Inferior parietal cortex (tissue), 1 donor: ENCODE measurements at regions not wholly inside any gene's neighbourhood (a gene's known extent, or its start where the extent isn't known, plus 50 kb on each side); places are given as distances from the start of the nearest gene placed in this dataset.

Source experiments
- DNase-seq: peaks from one replicate; pipeline ENCODE4 v3.0.0-alpha.2; 2016; ENCODE audit errors: extremely low spot score

DNA sequence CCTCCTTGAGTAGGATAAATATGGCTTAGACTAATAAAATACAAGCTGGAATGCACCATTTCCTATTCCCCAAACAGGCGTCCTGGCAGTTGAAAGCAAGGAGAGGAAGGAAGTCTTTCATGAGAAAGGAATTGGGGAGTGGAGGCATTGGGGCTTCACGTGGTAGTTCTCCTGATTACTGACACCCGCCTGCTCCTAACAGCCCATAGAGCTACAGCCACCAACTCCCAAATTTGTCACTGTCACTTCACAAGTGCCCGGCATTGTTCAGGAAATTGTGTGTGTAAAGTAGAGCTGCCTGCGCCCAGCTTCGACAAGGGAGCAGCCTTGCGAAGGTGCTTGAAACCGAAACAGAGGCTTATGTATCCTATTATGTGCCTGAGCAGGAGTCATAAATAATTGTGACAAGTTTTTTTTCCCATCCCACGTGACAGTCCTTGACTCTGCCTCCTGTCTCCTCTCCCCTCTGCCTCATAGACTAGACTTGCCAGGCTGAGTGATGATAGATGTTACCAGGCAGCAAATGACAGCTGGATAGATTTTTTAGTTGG lies 301.7 kb upstream of the ZFP64 start:
- DNase-seq = no peak

GRCh38 chr20:52490711-52491430 lies 299.3 kb upstream of the ZFP64 start:
- DNase-seq = no peak

DNA sequence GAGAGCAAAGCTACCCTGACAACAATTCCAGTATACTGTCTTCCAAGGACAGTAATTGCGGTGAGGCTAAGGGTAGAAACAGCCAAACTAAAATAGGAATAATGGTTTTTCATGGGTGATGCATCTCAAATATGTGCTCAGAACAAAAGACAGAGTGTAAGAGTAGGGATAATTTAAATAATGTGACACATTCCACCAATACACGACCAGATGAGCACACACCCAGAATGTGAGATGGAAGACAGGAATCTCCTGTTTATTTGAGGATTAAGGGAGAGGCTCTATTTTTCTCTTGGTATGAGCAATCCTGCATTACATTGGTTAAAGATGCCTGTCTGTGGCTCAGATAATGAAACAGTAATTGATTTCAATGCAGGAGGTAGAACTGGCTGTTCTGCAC lies 292.9 kb upstream of the ZFP64 start:
- no peak for DNase-seq

GRCh38 chr20:52483382-52483781 lies 291.8 kb upstream of the ZFP64 start:
- no peak for DNase-seq

- DNase-seq = no peak
Observed at GRCh38 chr20:52482044-52482443, 290.5 kb upstream of the ZFP64 start.

DNA sequence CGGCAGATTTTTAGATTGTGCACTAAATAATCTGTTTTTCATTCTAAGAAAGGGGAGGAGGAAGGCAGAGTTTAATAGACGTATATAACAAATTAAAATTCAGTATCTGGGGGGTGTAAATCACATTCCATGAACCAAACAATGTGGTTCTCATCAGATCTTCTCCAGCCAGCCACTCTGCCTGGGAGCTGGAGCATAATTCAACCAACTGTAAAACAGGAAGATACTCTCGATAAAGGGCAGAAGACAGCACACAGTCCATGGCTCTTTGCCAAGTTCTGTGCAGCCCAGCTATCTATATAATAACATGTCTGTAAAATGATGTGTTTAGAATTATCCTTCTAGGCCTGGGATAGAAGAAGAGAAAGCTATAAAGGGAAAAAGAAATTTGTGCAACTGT lies 289.9 kb upstream of the ZFP64 start:
- no peak for DNase-seq

GRCh38 chr20:52476074-52476750 lies 284.6 kb upstream of the ZFP64 start:
- no peak for DNase-seq

- no peak for DNase-seq
Observed at GRCh38 chr20:52473186-52473585, 281.6 kb upstream of the ZFP64 start.

GRCh38 chr20:52470561-52470960 lies 279.0 kb upstream of the ZFP64 start:
- no peak for DNase-seq

GRCh38 chr20:52469128-52469527 lies 277.5 kb upstream of the ZFP64 start:
- no peak for DNase-seq

DNA sequence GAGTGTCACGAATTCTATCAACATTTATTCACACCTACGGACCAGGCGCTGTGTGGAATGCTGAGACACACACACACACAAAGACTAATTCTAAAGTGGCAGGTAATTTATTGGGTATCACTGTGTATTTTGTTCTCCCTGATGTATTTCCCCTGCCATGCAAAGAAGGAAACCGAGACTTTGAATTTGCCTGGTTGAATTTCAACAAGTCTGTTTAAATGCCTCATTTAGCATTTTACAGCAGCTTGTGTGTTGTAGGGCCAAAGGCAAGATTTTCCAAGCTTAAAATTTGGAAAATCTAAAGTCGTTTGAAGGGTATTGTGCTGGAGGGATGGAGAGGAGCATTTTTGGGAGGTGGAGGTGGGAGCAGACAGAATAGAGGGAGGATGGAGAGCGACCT lies 274.4 kb upstream of the ZFP64 start:
- DNase-seq = no peak

- DNase-seq = no peak
Observed at GRCh38 chr20:52461582-52461981, 270.0 kb upstream of the ZFP64 start.

GRCh38 chr20:52459150-52459549 lies 267.6 kb upstream of the ZFP64 start:
- no peak for DNase-seq

GRCh38 chr20:52457826-52458225 lies 266.2 kb upstream of the ZFP64 start:
- DNase-seq = no peak

GRCh38 chr20:52454660-52455059 lies 263.1 kb upstream of the ZFP64 start:
- DNase-seq = no peak

DNA sequence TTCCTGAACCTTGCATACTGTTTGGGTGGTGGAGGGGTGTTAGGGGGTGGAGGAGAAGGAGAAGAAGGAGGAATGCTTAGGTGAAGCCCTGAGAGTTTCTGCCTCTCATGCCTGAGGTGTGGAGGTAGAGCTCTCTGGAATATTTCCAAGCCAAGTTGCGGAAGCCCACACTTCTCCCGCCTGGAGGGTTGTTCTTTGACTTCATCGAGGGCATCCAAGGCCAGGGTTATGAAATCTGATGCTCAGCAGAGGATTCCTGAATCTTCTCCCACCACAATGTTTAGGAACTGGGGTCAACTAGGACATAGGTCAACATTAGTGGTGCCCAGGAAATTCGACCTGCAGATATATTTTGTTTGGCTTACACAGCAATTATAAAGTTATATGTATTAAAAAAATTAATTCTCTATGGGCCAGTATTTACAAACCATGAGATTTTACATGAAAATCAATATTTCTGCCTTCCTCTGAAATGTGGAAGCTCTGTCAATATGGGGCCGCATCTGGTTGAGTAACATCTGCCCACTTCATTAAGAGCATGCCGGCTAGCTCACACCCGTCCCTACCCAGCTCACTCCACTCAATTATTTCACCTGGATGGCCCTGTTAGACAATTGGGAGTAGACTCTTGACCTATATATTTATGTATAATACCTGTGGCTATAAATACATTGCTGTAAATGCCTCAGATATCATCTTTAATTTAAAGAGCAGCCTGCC lies 257.1 kb upstream of the ZFP64 start:
- DNase-seq = no peak

GRCh38 chr20:52447225-52447551 lies 255.6 kb upstream of the ZFP64 start:
- no peak for DNase-seq

- no peak for DNase-seq
Observed at GRCh38 chr20:52446421-52447224, 255.0 kb upstream of the ZFP64 start.

DNA sequence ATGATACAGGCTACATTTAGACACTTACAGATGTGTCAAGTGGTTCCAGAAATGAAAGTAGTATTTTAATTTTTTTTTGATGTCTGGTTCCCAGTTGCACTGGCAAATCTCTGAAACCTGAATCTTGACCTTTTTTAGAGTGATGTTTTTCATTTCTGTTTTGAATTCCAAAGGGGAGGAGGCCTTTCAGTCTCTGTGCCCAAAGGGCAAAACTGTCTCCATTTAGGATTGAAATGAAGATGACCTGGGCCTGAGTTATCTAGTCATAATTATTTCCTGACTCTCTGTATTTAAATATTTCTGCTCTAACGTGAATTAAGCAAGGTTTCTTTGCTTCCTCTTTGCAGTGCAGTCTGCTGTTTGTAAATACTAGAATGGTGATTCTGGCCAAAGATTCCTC lies 252.9 kb upstream of the ZFP64 start:
- DNase-seq = no peak

DNA sequence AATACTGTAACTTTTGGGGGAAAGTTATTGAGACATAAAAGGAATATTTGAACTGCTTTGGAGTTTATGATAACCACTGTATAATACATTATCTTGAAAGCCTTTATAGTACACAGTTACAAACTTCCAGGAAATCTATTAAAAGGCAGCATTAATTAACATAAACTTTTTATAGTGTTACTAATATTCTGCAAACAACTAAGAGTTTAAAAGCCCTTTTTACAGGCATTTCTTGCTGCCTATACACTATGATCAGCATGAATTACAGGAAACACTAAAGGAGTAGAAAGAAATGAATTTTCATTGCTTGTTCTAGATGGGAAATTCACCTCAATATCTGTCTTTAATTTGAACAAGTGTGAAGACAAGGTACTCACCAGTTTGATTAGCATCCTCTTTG lies 252.3 kb upstream of the ZFP64 start:
- DNase-seq = no peak

GRCh38 chr20:52441710-52442109 lies 250.1 kb upstream of the ZFP64 start:
- DNase-seq = no peak

- no peak for DNase-seq
Observed at GRCh38 chr20:52439375-52439774, 247.8 kb upstream of the ZFP64 start.
